ENCODE measurements at regions not wholly inside any gene's neighbourhood (a gene's known extent, or its start where the extent isn't known, plus 50 kb on each side); places are given as distances from the start of the nearest gene placed in this dataset.

DNA sequence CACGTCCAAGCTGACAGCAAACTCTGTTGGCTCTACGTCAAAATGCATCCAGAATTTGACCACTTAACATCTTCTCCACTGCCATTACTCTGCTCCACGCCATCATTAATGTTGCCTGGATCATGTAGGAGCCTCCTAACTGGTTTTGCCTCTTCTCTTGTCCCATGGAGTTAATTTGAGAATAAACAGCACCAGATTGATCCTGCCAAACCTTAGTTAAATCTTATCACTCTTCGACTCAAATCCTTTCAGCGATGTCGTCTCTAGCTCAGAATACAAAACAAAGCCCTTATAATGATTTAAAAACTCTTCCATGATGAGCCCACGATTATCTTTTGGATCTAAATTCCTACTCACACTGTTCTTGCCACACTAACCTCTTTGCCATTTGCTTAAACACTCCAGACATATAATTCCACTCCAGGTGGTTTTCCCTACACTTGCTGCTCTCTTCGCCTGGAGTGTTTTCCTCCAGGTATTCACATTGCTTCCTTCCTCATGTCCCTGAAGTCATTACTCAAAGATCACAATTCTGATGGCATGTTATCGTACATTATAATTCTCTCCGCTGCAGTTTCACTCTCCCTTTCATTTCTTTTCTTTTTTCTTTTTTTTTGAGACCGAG, 90.7 kb upstream of the KCNK2 start:
- H3K27me3 Mint-ChIP-seq (ENCODE audit: low read depth) = no peaks in the 10 kb centered on the region
- DNase-seq (no peak), ATAC-seq (replicated peaks in 1 of 2) (no peak)
- H3K9me3 Mint-ChIP-seq = peaks cover 4 to 8% of the 10 kb centered on the region in 2 donors
- no peaks in the 10 kb centered on the region for H3K36me3 Mint-ChIP-seq (ENCODE audit: insufficient read depth in 2 of 2)
- H3K4me1 Mint-ChIP-seq (ENCODE audit: low read depth) = no peaks in the 10 kb centered on the region
- H3K4me3 Mint-ChIP-seq = no peak overlapping the region
- H3K27ac Mint-ChIP-seq = no peak overlapping the region

DNA sequence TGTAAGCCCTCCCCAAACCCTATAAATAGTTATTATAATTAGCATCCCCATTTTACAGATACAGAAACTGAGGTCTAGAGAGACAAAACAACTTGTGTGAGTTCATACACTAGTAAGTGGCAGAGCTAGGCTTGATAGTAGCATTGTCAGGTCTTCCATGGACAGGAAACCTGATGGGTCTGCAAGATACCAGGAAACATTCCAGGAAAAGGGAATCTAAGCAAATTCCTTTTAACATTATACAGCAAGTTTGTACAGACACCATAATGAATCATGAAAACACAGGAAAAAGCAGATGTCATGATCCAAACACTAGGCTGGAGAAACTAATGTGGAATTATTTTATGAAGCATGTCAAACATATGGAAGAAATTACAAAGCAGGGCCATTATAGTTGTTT, 89.1 kb upstream of the KCNK2 start:
- Mint-ChIP-seq H3K36me3 (ENCODE audit: insufficient read depth in 2 of 2) (no peaks in the 10 kb centered on the region), H3K27me3 (ENCODE audit: low read depth) (peaks cover 5% of the 10 kb centered on the region), H3K4me1 (ENCODE audit: low read depth) (no peaks in the 10 kb centered on the region), H3K4me3 (no peak overlapping the region), H3K27ac (no peak overlapping the region), H3K9me3 (peaks cover 4 to 8% of the 10 kb centered on the region in 2 donors)
- DNase-seq (no peak), ATAC-seq (replicated peaks in 1 of 2) (no peak)

- no peaks in the 10 kb centered on the region for H3K9me3 Mint-ChIP-seq
- H3K4me3 Mint-ChIP-seq = no peak overlapping the region
- DNase-seq = no peak
- H3K36me3 Mint-ChIP-seq (ENCODE audit: insufficient read depth in 2 of 2) = no peaks in the 10 kb centered on the region
- no peaks in the 10 kb centered on the region for H3K4me1 Mint-ChIP-seq (ENCODE audit: low read depth)
- H3K27ac Mint-ChIP-seq = no peak overlapping the region
- H3K27me3 Mint-ChIP-seq (ENCODE audit: low read depth) = peaks cover 5% of the 10 kb centered on the region
- no peak for ATAC-seq (replicated peaks in 1 of 2)
These were observed 84.9 kb upstream of the KCNK2 start for GRCh38 chr1:214997685-214998084.

DNA sequence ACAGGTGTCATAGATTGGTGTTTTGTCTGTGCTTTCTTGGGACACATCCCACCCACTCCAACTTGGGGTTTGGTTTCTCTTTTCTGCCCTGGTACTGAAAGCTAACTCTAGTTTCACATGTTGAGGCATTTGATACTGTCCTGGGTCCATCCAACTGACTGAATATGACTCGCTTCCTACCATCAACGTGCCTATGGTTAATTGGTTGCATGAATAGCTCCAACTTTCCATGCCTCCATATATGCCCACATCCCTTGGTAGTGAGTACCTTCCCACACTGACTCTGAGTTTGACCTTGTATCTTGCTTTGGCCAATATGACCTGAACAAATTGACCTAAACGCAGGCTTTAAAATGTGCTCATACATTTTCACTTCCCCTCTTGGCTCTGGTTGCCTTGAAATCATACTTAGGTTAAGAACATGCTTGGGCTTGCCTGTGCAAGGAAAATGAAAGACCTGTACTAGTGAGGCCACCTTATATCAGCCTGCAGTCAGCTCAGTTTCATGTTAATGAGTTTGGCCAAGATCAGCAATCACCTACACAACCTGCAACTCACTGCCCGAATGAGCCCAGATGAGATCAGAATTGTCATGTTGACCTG, 81.0 kb upstream of the KCNK2 start:
- no peak overlapping the region for H3K27ac Mint-ChIP-seq
- H3K9me3 Mint-ChIP-seq = peaks cover 0 to 2% of the 10 kb centered on the region in 2 donors
- ATAC-seq (replicated peaks in 1 of 2) (no peak), DNase-seq (no peak)
- no peaks in the 10 kb centered on the region for H3K4me1 Mint-ChIP-seq (ENCODE audit: low read depth)
- no peak overlapping the region for H3K4me3 Mint-ChIP-seq
- H3K36me3 Mint-ChIP-seq (ENCODE audit: insufficient read depth in 2 of 2) = no peaks in the 10 kb centered on the region
- H3K27me3 Mint-ChIP-seq (ENCODE audit: low read depth) = peaks cover 5% of the 10 kb centered on the region

DNA sequence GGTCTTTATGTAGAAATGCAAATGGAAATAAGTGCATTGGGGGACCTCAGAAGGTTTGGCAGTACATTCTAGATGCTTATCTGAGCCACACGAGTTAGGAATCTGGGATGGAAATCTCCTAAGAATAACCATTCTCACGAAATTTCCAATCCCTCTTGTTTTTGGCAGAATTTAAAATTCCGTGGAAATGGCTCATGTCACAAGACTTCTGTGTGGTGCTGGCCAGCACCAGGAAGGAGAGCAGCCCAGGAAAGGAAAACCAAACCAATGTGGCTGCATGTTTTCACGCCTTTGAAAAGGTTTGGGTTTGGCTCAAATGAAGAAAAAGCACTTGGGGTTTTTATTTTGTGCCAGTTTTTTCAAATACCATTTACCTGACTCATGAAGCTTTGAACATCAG, 80.1 kb upstream of the KCNK2 start:
- Mint-ChIP-seq H3K9me3 (peaks cover 0 to 2% of the 10 kb centered on the region in 2 donors), H3K4me1 (ENCODE audit: low read depth) (no peaks in the 10 kb centered on the region), H3K4me3 (no peak overlapping the region), H3K36me3 (ENCODE audit: insufficient read depth in 2 of 2) (no peaks in the 10 kb centered on the region), H3K27me3 (ENCODE audit: low read depth) (peaks cover 5% of the 10 kb centered on the region), H3K27ac (no peak overlapping the region)
- ATAC-seq (replicated peaks in 1 of 2) (no peak), DNase-seq (no peak)

GRCh38 chr1:215003686-215004085, 78.9 kb upstream of the KCNK2 start:
- H3K4me1 Mint-ChIP-seq (ENCODE audit: low read depth) = no peaks in the 10 kb centered on the region
- DNase-seq (no peak), ATAC-seq (replicated peaks in 1 of 2) (no peak)
- no peaks in the 10 kb centered on the region for H3K27me3 Mint-ChIP-seq (ENCODE audit: low read depth)
- no peak overlapping the region for H3K4me3 Mint-ChIP-seq
- H3K36me3 Mint-ChIP-seq (ENCODE audit: insufficient read depth in 2 of 2) = no peaks in the 10 kb centered on the region
- peaks cover 0 to 2% of the 10 kb centered on the region in 2 donors for H3K9me3 Mint-ChIP-seq
- H3K27ac Mint-ChIP-seq = no peak overlapping the region

- Mint-ChIP-seq H3K27me3 (ENCODE audit: low read depth) (no peaks in the 10 kb centered on the region), H3K27ac (no peak overlapping the region), H3K9me3 (peaks cover 0 to 2% of the 10 kb centered on the region in 2 donors), H3K4me1 (ENCODE audit: low read depth) (no peaks in the 10 kb centered on the region), H3K36me3 (ENCODE audit: insufficient read depth in 2 of 2) (no peaks in the 10 kb centered on the region), H3K4me3 (no peak overlapping the region)
- no peak for ATAC-seq (replicated peaks in 1 of 2)
- no peak for DNase-seq
These were observed 78.3 kb upstream of the KCNK2 start for GRCh38 chr1:215004121-215004827.

DNA sequence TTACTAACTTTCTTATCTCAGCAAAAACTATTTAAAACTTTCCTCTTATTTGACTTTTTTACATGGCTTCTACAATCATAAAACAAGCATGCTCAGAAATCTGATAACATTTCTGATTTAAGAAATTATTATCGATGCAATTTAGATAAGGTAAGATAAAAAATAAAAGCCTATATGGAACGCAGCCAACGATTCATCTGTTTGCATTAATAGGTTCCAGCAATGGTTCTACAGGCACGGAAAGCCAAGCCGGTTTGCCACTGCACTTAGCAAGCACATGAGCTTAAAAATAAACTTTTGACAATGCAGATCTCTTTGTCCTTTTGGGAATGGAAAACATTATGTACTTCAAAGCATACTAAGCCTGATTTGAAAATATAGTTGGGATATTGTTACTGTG, 77.5 kb upstream of the KCNK2 start:
- no peaks in the 10 kb centered on the region for H3K36me3 Mint-ChIP-seq (ENCODE audit: insufficient read depth in 2 of 2)
- H3K4me3 Mint-ChIP-seq = no peak overlapping the region
- no peaks in the 10 kb centered on the region for H3K4me1 Mint-ChIP-seq (ENCODE audit: low read depth)
- peaks cover 0 to 2% of the 10 kb centered on the region in 2 donors for H3K9me3 Mint-ChIP-seq
- ATAC-seq (replicated peaks in 1 of 2) (no peak), DNase-seq (no peak)
- H3K27me3 Mint-ChIP-seq (ENCODE audit: low read depth) = no peaks in the 10 kb centered on the region
- no peak overlapping the region for H3K27ac Mint-ChIP-seq

GRCh38 chr1:215005656-215006345, 76.7 kb upstream of the KCNK2 start:
- no peaks in the 10 kb centered on the region for H3K27me3 Mint-ChIP-seq (ENCODE audit: low read depth)
- no peaks in the 10 kb centered on the region for H3K36me3 Mint-ChIP-seq (ENCODE audit: insufficient read depth in 2 of 2)
- H3K4me3 Mint-ChIP-seq = no peak overlapping the region
- H3K4me1 Mint-ChIP-seq (ENCODE audit: low read depth) = no peaks in the 10 kb centered on the region
- no peak for DNase-seq
- H3K9me3 Mint-ChIP-seq = peaks cover 0 to 2% of the 10 kb centered on the region in 2 donors
- H3K27ac Mint-ChIP-seq = no peak overlapping the region
- ATAC-seq (replicated peaks in 1 of 2) = no peak

- DNase-seq (no peak), ATAC-seq (replicated peaks in 1 of 2) (no peak)
- no peaks in the 10 kb centered on the region for H3K4me1 Mint-ChIP-seq (ENCODE audit: low read depth)
- no peaks in the 10 kb centered on the region for H3K36me3 Mint-ChIP-seq (ENCODE audit: insufficient read depth in 2 of 2)
- no peak overlapping the region for H3K27ac Mint-ChIP-seq
- no peak overlapping the region for H3K4me3 Mint-ChIP-seq
- H3K9me3 Mint-ChIP-seq = peaks cover 0 to 2% of the 10 kb centered on the region in 2 donors
- H3K27me3 Mint-ChIP-seq (ENCODE audit: low read depth) = no peaks in the 10 kb centered on the region
These were observed 74.7 kb upstream of the KCNK2 start for GRCh38 chr1:215007880-215008279.

DNA sequence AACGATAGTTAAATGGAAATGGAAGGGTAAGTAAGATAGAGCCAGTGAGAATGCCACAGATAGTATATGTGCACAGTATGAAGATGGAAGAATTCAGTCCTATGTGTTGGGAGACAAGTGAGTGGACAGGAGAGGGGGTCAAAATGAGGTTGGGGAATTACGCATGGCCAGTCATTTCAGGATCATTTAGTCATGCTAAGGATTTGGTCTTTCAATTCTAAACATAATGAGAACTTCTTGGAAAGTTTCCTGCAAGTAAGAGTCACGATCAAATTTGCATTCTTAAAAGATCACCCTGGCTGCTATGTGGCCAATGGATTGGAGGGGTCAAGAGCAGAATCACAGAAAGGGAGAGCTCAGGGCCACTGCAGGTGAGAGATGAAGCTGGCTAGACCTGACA, 64.0 kb upstream of the KCNK2 start:
- Mint-ChIP-seq H3K27ac (no peak overlapping the region), H3K4me3 (no peak overlapping the region), H3K27me3 (ENCODE audit: low read depth) (peaks cover 5% of the 10 kb centered on the region), H3K4me1 (ENCODE audit: low read depth) (no peaks in the 10 kb centered on the region), H3K36me3 (ENCODE audit: insufficient read depth in 2 of 2) (peaks cover 0 to 2% of the 10 kb centered on the region in 2 donors), H3K9me3 (peaks cover 2 to 6% of the 10 kb centered on the region in 2 donors)
- DNase-seq (no peak), ATAC-seq (replicated peaks in 1 of 2) (no peak)

DNA sequence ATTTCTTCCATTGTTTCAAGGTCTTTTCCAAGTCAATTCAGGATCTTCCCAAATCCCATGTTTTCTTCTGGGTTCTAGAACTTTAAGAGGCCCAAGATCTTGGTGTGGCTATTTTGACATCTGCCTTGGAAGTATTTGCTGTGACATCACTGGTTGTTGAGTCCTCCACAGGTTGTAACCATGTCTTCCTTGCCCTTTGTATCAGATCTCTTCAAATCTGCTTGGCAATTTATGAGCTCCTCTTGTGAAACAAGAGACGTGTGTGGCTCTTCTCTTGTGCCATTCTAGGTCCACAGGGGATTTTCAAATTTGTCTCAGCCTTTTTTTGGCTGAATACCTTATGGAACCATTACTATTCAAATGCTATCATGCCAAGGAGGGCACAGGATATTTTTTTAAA, 60.3 kb upstream of the KCNK2 start:
- DNase-seq = no peak
- peaks cover 4% of the 10 kb centered on the region for H3K27me3 Mint-ChIP-seq (ENCODE audit: low read depth)
- H3K36me3 Mint-ChIP-seq (ENCODE audit: insufficient read depth in 2 of 2) = no peaks in the 10 kb centered on the region
- H3K4me1 Mint-ChIP-seq (ENCODE audit: low read depth) = no peaks in the 10 kb centered on the region
- no peak overlapping the region for H3K4me3 Mint-ChIP-seq
- ATAC-seq (replicated peaks in 1 of 2) = no peak
- no peak overlapping the region for H3K27ac Mint-ChIP-seq
- peaks cover 0 to 6% of the 10 kb centered on the region in 2 donors for H3K9me3 Mint-ChIP-seq

DNA sequence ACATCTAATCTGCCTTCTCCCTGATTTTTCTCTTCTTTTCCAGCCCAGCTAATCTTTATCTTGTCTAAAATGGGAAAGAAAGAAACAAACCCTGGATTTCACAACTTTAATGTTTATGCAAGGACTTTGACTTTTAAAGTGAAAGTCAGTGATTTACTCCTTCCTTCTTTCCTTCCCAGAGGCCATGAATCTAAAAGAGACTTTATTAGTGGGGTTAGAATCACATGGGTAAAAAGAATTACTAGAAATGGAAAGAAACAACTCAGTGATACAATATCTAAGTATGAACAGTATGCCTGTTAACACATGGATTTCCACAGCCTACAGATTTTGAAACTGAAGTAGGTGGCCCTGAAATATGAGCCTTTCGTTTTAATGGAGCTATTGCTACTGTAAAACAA, 59.8 kb upstream of the KCNK2 start:
- Mint-ChIP-seq H3K9me3 (peaks cover 0 to 6% of the 10 kb centered on the region in 2 donors), H3K4me3 (no peak overlapping the region), H3K27ac (no peak overlapping the region), H3K4me1 (ENCODE audit: low read depth) (no peaks in the 10 kb centered on the region), H3K27me3 (ENCODE audit: low read depth) (no peaks in the 10 kb centered on the region), H3K36me3 (ENCODE audit: insufficient read depth in 2 of 2) (no peaks in the 10 kb centered on the region)
- DNase-seq (no peak), ATAC-seq (replicated peaks in 1 of 2) (no peak)
